NCI-H526 treated with DMSO at 0.1 percent for 48 hours (cell line): ENCODE measurements at regions not wholly inside any gene's neighbourhood (a gene's known extent, or its start where the extent isn't known, plus 50 kb on each side); places are given as distances from the start of the nearest gene placed in this dataset.

ENCODE experiments used
- DNase-seq: peaks from one replicate; lab custom pipeline; 2025; lab: John Stamatoyannopoulos, UW

- DNase-seq: no peak
These were observed 477.1 kb upstream of the KCNMB2 start for GRCh38 chr3:178059119-178059518.

GRCh38 chr3:178059836-178060235, 476.4 kb upstream of the KCNMB2 start:
- no peak for DNase-seq

GRCh38 chr3:178060407-178060806, 475.8 kb upstream of the KCNMB2 start:
- no peak for DNase-seq

- no peak for DNase-seq
These were observed 474.1 kb upstream of the KCNMB2 start for GRCh38 chr3:178062126-178062525.

GRCh38 chr3:178063461-178063860, 472.8 kb upstream of the KCNMB2 start:
- no peak for DNase-seq

- DNase-seq: no peak
These were observed 468.5 kb upstream of the KCNMB2 start for GRCh38 chr3:178067721-178068120.

GRCh38 chr3:178072391-178073305, 463.6 kb upstream of the KCNMB2 start:
- DNase-seq: no peak

GRCh38 chr3:178073366-178073765, 462.9 kb upstream of the KCNMB2 start:
- DNase-seq: no peak

- DNase-seq: peak; percentile 3
These were observed 460.9 kb upstream of the KCNMB2 start for GRCh38 chr3:178075344-178075743.

- no peak for DNase-seq
These were observed 457.3 kb upstream of the KCNMB2 start for GRCh38 chr3:178078953-178079352.

GRCh38 chr3:178079966-178080365, 456.3 kb upstream of the KCNMB2 start:
- no peak for DNase-seq

- no peak for DNase-seq
These were observed 453.8 kb upstream of the KCNMB2 start for GRCh38 chr3:178082326-178082906.

- DNase-seq: peak; percentile 18
These were observed 452.1 kb upstream of the KCNMB2 start for GRCh38 chr3:178083906-178084866.

GRCh38 chr3:178084938-178085816, 451.1 kb upstream of the KCNMB2 start:
- peak; percentile 61 for DNase-seq

GRCh38 chr3:178085817-178086123, 450.5 kb upstream of the KCNMB2 start:
- DNase-seq: no peak

- no peak for DNase-seq
These were observed 450.0 kb upstream of the KCNMB2 start for GRCh38 chr3:178086144-178086825.

GRCh38 chr3:178087376-178087775, 448.9 kb upstream of the KCNMB2 start:
- no peak for DNase-seq

GRCh38 chr3:178088963-178089362, 447.3 kb upstream of the KCNMB2 start:
- DNase-seq: peak; percentile 16

- no peak for DNase-seq
These were observed 445.3 kb upstream of the KCNMB2 start for GRCh38 chr3:178090899-178091298.

- no peak for DNase-seq
These were observed 440.7 kb upstream of the KCNMB2 start for GRCh38 chr3:178095522-178095921.

GRCh38 chr3:178096955-178097354, 439.3 kb upstream of the KCNMB2 start:
- DNase-seq: no peak
